ENCODE measurements at regions not wholly inside any gene's neighbourhood (a gene's known extent, or its start where the extent isn't known, plus 50 kb on each side); places are given as distances from the start of the nearest gene placed in this dataset.

DNA sequence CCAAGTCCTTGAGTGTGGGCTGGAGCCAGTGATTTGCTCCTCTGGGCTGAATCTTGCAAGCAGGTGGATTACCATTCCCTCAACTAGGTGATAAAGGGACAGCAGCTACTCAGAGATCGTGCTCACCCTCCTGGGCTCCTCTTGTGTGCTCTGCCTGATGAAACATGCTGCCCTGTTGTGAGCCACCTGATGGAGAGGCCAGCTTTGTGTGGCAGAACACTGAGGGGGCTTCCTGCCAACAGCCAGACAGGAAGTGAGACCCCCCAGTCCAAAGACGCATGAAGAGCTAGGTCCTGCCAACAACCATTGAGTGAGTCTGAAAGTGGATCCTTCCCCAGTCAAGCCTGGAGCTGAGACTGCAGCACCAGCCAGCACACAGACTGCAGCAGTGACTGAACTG lies 106.4 kb upstream of the IRX2 start:
- TF ChIP-seq, protein P1, sequence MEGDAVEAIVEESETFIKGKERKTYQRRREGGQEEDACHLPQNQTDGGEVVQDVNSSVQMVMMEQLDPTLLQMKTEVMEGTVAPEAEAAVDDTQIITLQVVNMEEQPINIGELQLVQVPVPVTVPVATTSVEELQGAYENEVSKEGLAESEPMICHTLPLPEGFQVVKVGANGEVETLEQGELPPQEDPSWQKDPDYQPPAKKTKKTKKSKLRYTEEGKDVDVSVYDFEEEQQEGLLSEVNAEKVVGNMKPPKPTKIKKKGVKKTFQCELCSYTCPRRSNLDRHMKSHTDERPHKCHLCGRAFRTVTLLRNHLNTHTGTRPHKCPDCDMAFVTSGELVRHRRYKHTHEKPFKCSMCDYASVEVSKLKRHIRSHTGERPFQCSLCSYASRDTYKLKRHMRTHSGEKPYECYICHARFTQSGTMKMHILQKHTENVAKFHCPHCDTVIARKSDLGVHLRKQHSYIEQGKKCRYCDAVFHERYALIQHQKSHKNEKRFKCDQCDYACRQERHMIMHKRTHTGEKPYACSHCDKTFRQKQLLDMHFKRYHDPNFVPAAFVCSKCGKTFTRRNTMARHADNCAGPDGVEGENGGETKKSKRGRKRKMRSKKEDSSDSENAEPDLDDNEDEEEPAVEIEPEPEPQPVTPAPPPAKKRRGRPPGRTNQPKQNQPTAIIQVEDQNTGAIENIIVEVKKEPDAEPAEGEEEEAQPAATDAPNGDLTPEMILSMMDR (IDR thresholded peaks at IDR 0.05) = no peak
- no peak for TF ChIP-seq POLR2A (IDR thresholded peaks at IDR 0.05)

Measured in lower leg skin (tissue), 3 donors.